NCI-H524 treated with DMSO at 0.1 percent for 48 hours (cell line): ENCODE measurements at regions not wholly inside any gene's neighbourhood (a gene's known extent, or its start where the extent isn't known, plus 50 kb on each side); places are given as distances from the start of the nearest gene placed in this dataset.
A peak's percentile ranks its signal among the peaks of the same experiment; 100 is the strongest.
"Not testable (repeated sequence)": the region's sequence is repeated elsewhere in the genome, so short reads cannot be mapped to it uniquely, and the experiment has no call there.

Experiments
- DNase-seq: peaks from one replicate; lab custom pipeline; 2025; lab: John Stamatoyannopoulos, UW

- no peak for DNase-seq
Measured at GRCh38 chr6:6978731-6979130, 129.0 kb upstream of the RREB1 start.

GRCh38 chr6:6980999-6981597 lies 126.7 kb upstream of the RREB1 start:
- no peak for DNase-seq

GRCh38 chr6:6981681-6982322 lies 126.0 kb upstream of the RREB1 start:
- DNase-seq, result no peak

- DNase-seq, result no peak
Measured at GRCh38 chr6:6982663-6983062, 125.1 kb upstream of the RREB1 start.

- no peak for DNase-seq
Measured at GRCh38 chr6:6984585-6985366, 123.0 kb upstream of the RREB1 start.

GRCh38 chr6:6986344-6986743 lies 121.4 kb upstream of the RREB1 start:
- DNase-seq, result no peak

GRCh38 chr6:6987749-6988148 lies 120.0 kb upstream of the RREB1 start:
- DNase-seq, result no peak

- DNase-seq, result not testable (repeated sequence)
Measured at GRCh38 chr6:6990059-6990458, 117.7 kb upstream of the RREB1 start.

- DNase-seq, result no peak
Measured at GRCh38 chr6:6993503-6994237, 114.1 kb upstream of the RREB1 start.

GRCh38 chr6:6994796-6995195 lies 113.0 kb upstream of the RREB1 start:
- DNase-seq, result no peak

- DNase-seq, result no peak
Measured at GRCh38 chr6:6995328-6995727, 112.4 kb upstream of the RREB1 start.

GRCh38 chr6:6996124-6996523 lies 111.6 kb upstream of the RREB1 start:
- no peak for DNase-seq

- no peak for DNase-seq
Measured at GRCh38 chr6:6997263-6998193, 110.2 kb upstream of the RREB1 start.

- DNase-seq, result peak; percentile 15
Measured at GRCh38 chr6:6998194-6998569, 109.6 kb upstream of the RREB1 start.

GRCh38 chr6:7000825-7001777 lies 106.7 kb upstream of the RREB1 start:
- DNase-seq, result no peak

- DNase-seq, result no peak
Measured at GRCh38 chr6:7003041-7003440, 104.7 kb upstream of the RREB1 start.

- DNase-seq, result no peak
Measured at GRCh38 chr6:7004581-7005297, 103.0 kb upstream of the RREB1 start.

- DNase-seq, result no peak
Measured at GRCh38 chr6:7006515-7007191, 101.1 kb upstream of the RREB1 start.

- DNase-seq, result no peak
Measured at GRCh38 chr6:7008451-7008988, 99.2 kb upstream of the RREB1 start.
